ENCODE measurements at regions not wholly inside any gene's neighbourhood (a gene's known extent, or its start where the extent isn't known, plus 50 kb on each side); places are given as distances from the start of the nearest gene placed in this dataset.
"Not testable (repeated sequence)": the region's sequence is repeated elsewhere in the genome, so short reads cannot be mapped to it uniquely, and the experiment has no call there.

DNA sequence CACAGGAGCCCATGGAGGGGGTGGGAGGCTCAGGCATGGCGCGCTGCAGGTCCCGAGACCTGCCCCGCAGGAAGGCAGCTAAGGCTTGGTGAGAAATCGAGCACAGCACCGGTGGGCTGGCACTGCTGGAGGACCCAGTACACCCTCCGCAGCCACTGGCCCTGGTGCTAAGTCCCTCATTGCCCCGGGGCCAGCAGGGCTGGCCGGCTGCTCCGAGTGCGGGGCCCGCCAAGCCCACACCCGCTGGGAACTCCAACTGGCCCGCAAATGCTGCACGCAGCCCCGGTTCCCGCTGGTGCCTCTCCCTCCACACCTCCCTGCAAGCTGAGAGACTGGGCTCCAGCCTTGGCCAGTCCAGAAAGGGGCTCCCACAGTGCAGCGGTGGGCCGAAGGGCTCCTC, 349.8 kb downstream of the POM121L12 start:
- TF ChIP-seq CTCF (tag by site-specific recombination; IDR thresholded peaks at IDR 0.05); FEZF1 (tag by site-specific recombination; IDR thresholded peaks at IDR 0.05); YY1 (tag by site-specific recombination; IDR thresholded peaks at IDR 0.05); TCF7L2 (IDR thresholded peaks at IDR 0.05; ENCODE audit: borderline replicate concordance, low read depth, low read length); SP3 (tag by site-specific recombination; IDR thresholded peaks at IDR 0.05); ELK4 (IDR thresholded peaks at IDR 0.05; ENCODE audit: borderline replicate concordance, low read depth, low read length); ZNF670 (tag by site-specific recombination; IDR thresholded peaks at IDR 0.05; ENCODE audit: low read depth): not testable (repeated sequence)
